GM21390 (cell line): ENCODE measurements at regions not wholly inside any gene's neighbourhood (a gene's known extent, or its start where the extent isn't known, plus 50 kb on each side); places are given as distances from the start of the nearest gene placed in this dataset.

Experiments
- ATAC-seq: cut with Tn5 transposase; IDR thresholded peaks from one replicate; pipeline ENCODE4 v1.9.1; 2021; ENCODE audit not compliant: unreplicated experiment

- ATAC-seq, result no peak
Observed at GRCh38 chr2:41895334-41895664, 152.5 kb upstream of the PKDCC start.

- peak; percentile 97 for ATAC-seq
Observed at GRCh38 chr2:41896186-41896846, 151.5 kb upstream of the PKDCC start.

GRCh38 chr2:41899189-41899588 is 148.6 kb upstream of the PKDCC start:
- ATAC-seq, result no peak

- ATAC-seq, result no peak
Observed at GRCh38 chr2:41900101-41900577, 147.7 kb upstream of the PKDCC start.

GRCh38 chr2:41902897-41903296 is 144.9 kb upstream of the PKDCC start:
- no peak for ATAC-seq

GRCh38 chr2:41903474-41904135 is 144.2 kb upstream of the PKDCC start:
- ATAC-seq, result no peak

GRCh38 chr2:41904459-41904858 is 143.4 kb upstream of the PKDCC start:
- no peak for ATAC-seq

GRCh38 chr2:41905597-41906337 is 142.1 kb upstream of the PKDCC start:
- no peak for ATAC-seq

GRCh38 chr2:41906338-41906725 is 141.5 kb upstream of the PKDCC start:
- no peak for ATAC-seq

- no peak for ATAC-seq
Observed at GRCh38 chr2:41907141-41907540, 140.7 kb upstream of the PKDCC start.

GRCh38 chr2:41907771-41908207 is 140.0 kb upstream of the PKDCC start:
- no peak for ATAC-seq

- ATAC-seq, result no peak
Observed at GRCh38 chr2:41908349-41908748, 139.5 kb upstream of the PKDCC start.

- ATAC-seq, result no peak
Observed at GRCh38 chr2:41909584-41909983, 138.2 kb upstream of the PKDCC start.

- ATAC-seq, result no peak
Observed at GRCh38 chr2:41910126-41910525, 137.7 kb upstream of the PKDCC start.

- ATAC-seq, result no peak
Observed at GRCh38 chr2:41911033-41911432, 136.8 kb upstream of the PKDCC start.

GRCh38 chr2:41912337-41912736 is 135.5 kb upstream of the PKDCC start:
- ATAC-seq, result no peak

GRCh38 chr2:41912776-41913175 is 135.0 kb upstream of the PKDCC start:
- no peak for ATAC-seq

GRCh38 chr2:41913311-41913710 is 134.5 kb upstream of the PKDCC start:
- ATAC-seq, result no peak

GRCh38 chr2:41913921-41914609 is 133.8 kb upstream of the PKDCC start:
- no peak for ATAC-seq

- ATAC-seq, result no peak
Observed at GRCh38 chr2:41914936-41915335, 132.9 kb upstream of the PKDCC start.

GRCh38 chr2:41916177-41916576 is 131.6 kb upstream of the PKDCC start:
- no peak for ATAC-seq

GRCh38 chr2:41917587-41917986 is 130.2 kb upstream of the PKDCC start:
- ATAC-seq, result no peak
